CD4-positive, alpha-beta T cell treated with Interleukin-17A for 1 hour (primary cell): ENCODE measurements at regions not wholly inside any gene's neighbourhood (a gene's known extent, or its start where the extent isn't known, plus 50 kb on each side); places are given as distances from the start of the nearest gene placed in this dataset.

Experiments
- DNase-seq: peaks from one replicate; pipeline ENCODE4 v3.0.0-alpha.2; 2020

GRCh38 chr10:44477046-44477425, 92.1 kb upstream of the CXCL12 start:
- no peak for DNase-seq

GRCh38 chr10:44478040-44478439, 93.1 kb upstream of the CXCL12 start:
- no peak for DNase-seq

DNA sequence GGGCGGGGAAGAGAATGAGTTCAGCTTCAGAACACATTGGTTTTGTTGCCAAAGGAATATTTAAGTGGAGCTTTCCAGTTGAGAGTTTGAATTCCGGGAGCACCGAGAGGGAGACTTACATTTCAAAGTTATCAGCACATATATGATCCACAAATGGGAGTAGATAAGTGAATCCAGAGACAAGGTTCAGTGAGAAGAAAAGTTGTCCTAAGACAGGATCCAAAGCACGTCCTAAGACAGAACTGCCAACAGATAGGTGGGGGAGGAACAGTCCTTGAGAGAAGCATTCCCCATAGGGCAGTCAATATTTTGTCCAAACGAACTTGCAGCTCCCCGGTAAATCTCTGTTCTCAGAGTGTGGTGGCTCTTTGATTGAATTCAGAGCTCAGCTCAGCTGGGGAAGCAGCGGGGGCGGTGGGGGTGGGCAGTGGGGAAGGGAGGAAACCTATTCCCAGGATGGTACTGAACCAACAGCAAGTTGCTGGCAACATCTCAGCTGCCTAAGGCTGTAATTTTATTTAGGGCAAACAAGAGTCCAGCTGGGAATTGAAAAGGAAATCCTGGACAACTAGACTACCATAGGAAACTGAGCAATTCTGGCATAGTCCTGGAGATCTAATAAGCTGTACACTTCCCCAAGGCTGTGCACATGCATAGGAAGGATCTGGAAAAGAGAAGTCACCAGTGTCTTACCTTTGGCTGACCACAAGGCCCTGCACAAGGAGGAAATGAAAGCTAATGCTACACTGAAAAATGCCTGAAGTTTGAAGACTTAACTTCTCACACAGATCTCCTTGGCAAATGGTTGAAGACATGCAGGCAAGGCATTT, 94.2 kb upstream of the CXCL12 start:
- DNase-seq: no peak

GRCh38 chr10:44492678-44493077, 107.8 kb upstream of the CXCL12 start:
- no peak for DNase-seq

- no peak for DNase-seq
These were observed 113.3 kb upstream of the CXCL12 start for GRCh38 chr10:44498222-44498621.

GRCh38 chr10:44500451-44500850, 115.6 kb upstream of the CXCL12 start:
- no peak for DNase-seq

- no peak for DNase-seq
These were observed 121.5 kb upstream of the CXCL12 start for GRCh38 chr10:44506386-44506785.

DNA sequence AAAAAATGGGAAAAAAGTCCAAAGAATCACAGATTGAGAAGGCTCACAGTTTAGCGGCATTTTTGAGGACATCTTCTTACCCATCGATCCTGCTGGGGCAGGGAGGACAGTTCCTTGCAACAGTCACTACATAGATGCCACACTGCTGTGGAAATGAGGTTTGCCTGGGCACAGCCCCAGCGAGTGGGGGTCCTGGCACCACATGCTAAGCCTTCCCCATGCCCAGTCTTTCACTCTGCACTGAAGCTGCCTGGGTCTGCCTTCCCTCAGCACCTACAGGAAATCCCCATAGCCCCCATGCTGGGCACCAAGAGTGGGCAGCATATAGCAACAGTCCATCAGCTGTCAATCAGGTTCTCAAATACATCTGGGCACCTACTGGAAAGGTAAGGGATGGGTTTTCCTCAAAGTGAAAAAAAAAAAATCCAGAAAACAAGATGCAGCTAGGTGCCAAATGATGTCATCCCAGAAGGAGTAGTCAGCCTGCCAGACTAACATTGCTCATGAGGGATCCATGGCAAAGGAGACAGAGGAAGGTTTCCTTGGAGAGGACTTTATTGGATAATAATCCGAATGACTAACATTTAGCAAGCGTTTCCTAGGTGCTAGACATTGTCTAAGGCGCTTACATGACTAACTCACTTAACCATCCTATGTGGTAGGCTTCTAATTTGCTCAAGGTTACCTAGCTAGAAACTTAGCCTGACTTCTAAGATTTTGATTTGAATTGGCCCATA, 125.7 kb upstream of the CXCL12 start:
- no peak for DNase-seq

DNA sequence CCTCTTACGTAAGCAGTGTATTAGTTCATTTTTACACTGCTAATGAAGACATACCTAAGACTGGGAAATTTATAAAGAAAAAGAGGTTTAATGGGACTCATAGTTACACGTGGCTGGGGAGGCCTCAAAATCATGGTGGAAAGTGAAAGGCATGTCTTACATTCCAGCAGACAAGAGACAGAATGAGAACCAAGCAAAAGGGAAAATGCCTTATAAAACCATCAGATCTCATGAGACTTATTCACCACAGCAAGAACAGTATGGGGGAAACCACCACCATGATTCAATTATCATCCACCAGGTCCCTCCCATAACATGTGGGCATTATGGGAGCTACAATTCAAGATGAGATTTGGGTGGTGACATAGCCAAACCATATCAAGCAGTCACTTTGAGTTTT, 126.3 kb upstream of the CXCL12 start:
- DNase-seq: no peak

DNA sequence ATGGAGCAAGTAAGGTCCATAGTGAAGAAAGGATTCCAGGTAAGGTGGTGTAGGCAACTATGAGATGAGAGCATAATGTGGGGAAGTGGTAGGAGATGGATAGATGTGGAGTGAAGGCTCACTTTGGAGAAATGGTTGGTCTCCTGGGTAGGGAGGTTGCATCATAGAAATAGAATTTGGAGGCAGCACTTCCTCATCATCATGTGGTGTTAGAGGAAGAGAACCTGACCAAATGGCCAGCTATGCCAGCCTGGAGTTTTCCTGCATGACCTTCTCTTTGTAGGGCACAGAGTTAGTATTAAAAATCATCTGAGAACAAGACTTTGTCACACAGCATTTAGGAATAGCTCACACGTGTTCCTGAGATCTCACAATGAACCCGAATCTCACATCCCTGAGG, 126.7 kb upstream of the CXCL12 start:
- no peak for DNase-seq

GRCh38 chr10:44512431-44513022, 127.6 kb upstream of the CXCL12 start:
- DNase-seq: no peak

DNA sequence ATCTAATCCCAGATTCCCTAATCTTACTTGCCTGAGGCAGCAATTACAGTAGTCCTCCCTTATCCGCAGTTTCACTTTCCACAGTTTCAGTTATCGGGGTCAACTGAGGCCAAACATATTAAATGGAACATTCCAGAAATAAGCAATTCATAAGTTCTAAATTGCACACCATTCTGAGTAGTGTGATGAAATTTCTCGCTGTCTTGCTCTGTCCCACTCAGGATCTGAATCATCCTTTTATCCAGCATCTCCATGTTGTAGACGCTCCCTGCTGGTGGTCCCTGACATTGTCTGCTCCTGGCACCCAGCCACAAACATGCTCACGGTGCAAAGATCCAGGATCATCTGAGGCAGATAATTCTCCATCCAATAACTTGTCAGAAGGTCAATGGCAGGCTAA, 128.7 kb upstream of the CXCL12 start:
- no peak for DNase-seq

DNA sequence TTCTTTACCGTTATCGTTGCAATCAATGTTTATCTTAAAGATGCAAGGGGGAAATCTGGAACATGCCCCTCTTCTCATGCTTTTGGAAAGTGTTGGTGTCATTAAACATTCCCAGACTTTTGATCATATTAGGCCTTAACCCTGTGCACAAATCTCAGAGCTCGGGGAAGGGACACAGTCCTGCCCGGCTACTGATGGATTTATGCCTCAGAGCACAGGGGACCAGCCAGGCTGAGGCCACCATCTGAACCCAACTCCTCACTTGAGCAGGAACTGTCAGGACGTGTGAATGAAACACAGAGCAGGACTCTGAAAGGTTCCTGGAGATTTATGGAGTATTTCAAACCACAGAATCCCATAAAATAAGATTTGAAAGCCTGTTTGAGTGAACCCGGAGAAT, 132.0 kb upstream of the CXCL12 start:
- DNase-seq: no peak

- DNase-seq: no peak
These were observed 132.7 kb upstream of the CXCL12 start for GRCh38 chr10:44517635-44518034.

DNA sequence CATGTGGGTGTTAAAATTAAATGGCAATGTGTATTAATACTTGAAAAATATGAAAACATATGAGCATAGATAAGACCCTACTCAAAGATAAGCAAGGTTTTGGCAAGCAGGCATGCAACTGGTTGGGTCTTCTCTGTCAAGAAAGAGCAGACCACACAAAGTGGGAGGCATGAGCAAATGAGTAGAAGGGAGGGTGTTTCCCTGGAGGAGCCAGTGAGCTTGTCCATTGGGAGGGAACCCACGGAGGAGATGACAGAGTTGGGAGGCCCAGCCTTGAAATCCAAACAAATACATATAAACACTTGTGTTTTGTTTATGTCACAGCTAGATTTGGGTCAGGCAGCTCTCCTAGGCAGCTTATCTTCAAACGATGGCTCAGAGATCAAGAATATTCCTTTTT, 134.5 kb upstream of the CXCL12 start:
- no peak for DNase-seq

DNA sequence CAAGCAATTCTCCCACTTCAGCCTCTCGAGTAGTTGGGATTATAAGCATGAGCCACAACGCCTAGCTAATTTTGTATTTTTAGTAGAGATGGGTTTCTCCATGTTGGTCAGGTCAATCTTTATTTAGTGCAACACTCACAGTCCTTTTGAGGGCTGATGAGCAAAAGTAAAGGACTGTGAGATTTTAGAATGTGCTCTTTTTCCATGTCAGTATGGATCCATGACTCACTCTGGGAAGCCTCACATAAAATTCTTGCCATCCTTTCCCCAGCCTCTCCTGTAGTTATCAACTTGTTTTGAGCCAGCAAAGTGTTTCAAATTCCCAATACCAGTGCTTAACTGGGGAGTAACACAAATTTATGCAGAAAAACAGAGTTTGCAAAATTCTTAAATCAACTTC, 135.8 kb upstream of the CXCL12 start:
- no peak for DNase-seq

GRCh38 chr10:44539178-44539577, 154.3 kb upstream of the CXCL12 start:
- no peak for DNase-seq

DNA sequence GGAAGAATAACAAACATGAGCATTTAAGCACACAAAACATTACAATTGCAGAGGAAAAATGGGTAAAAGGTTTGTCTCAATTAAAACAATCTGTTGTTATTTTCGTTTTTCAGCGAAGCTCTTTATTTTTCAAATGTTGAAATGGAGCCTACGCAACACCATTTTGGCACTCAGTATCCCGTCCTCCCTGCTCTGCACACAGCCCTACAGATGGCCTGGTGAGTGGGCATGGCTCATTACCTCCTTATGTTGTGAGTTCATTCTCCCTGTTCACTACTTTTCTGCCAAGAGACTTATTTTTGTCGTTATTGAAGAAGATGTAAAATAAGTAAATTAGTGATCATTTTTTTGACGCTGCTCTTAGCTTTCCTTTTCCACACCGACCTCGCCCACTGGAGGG, 167.8 kb upstream of the CXCL12 start:
- no peak for DNase-seq

- no peak for DNase-seq
These were observed 172.8 kb upstream of the CXCL12 start for GRCh38 chr10:44557596-44558191.

- no peak for DNase-seq
These were observed 173.6 kb upstream of the CXCL12 start for GRCh38 chr10:44558521-44558920.

GRCh38 chr10:44564361-44564760, 179.5 kb upstream of the CXCL12 start:
- DNase-seq: no peak

DNA sequence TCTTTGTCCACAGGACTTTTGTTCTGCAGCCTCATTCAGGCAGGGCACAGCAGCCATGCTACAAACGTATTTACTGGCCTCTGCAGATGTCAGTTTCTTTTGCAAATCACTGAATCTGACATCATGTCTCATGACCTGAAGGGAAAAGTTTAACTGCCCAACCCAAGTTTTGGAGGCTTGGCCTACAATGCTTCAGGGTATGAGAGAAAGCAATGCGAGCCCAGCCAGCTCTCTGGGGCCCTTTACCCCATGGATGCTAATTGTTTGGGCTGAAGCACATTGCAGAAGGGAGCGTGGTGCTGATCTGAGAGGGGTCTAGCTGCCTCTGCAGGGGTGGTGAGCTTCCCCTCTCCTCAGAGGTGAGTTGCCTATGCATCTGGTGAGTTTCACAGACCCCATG, 179.9 kb upstream of the CXCL12 start:
- DNase-seq: no peak

GRCh38 chr10:44566786-44567185, 181.9 kb upstream of the CXCL12 start:
- no peak for DNase-seq

GRCh38 chr10:44567471-44567870, 182.6 kb upstream of the CXCL12 start:
- DNase-seq: no peak
